ENCODE measurements at regions not wholly inside any gene's neighbourhood (a gene's known extent, or its start where the extent isn't known, plus 50 kb on each side); places are given as distances from the start of the nearest gene placed in this dataset.

DNA sequence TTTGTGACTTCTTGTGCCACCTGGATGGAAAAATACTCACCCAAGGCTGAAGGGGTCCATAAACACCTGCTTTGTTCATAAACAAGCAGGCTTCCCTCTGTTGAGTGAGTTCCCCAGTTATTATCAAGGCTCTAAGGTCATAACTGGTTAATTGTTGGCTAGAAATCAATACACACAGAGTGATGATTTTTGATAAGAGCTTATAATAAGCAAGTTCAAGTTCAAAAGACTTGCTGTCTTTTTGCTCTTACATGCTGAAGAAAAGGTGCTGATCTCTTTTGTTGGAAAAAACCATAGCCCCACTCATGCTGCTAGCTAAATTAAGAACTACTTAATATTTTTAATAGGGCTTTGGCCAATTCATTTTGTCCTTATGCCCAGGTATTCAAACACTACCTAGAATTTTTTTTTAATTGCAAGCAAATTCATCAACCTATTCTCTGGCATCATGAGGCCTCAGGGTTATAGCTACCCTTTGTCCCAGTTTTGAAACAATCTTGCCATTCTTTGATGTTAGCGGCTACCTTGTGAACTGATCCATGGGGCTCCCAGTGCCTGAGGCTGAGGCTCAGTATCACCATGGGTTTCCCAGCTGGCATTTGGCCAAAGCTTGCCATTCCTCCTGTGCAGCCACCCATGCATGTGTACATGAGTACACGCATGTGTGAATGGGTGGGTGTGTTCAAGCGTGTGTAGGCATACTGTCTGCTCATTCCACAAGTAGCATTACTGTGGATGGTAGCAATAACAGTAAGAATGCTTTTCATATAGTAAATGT lies 127.6 kb upstream of the LPP start:
- FAIRE-seq (no peak), DNase-seq (ENCODE audit: low spot score) (no peak)

DNA sequence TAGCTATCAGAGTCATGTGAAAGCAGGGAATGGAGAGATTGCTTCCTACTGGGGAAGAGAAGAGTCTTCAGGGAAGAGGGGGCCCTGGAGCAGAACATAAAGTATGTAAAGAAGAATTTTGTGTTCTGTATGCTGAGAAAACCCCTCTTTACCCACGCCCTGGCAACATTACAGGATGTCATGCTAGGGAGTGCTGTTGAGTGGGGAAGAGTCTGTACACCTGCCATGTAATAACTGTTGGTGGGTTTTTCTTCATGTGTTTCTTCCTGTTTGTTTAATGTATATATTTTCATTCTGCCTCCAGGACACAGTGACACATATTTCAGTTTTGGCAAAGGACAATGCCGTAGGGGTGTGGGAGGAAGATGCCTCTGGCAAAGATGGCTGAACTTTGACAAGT lies 122.8 kb upstream of the LPP start:
- DNase-seq (ENCODE audit: low spot score), result no peak
- FAIRE-seq, result no peak

DNA sequence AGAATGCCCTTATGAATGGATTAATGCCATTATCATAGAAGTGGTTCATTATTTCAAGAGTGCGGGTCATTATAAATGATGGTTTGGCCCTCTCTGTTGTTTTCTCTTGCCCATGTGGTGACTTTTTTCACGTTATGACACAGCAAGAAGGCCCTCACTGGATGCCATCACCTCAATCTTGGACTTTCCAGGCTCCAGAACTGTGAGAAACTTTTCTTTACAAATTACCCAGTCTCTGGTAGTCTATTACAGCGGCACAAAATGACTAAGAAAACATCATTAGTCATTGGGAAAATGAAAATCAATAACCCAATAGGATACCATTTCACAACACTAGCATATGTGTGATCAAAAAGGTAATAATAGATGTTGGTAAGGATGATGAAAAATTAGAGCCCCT lies 119.0 kb upstream of the LPP start:
- peak; percentile 81 for FAIRE-seq
- DNase-seq (ENCODE audit: low spot score), result no peak

DNA sequence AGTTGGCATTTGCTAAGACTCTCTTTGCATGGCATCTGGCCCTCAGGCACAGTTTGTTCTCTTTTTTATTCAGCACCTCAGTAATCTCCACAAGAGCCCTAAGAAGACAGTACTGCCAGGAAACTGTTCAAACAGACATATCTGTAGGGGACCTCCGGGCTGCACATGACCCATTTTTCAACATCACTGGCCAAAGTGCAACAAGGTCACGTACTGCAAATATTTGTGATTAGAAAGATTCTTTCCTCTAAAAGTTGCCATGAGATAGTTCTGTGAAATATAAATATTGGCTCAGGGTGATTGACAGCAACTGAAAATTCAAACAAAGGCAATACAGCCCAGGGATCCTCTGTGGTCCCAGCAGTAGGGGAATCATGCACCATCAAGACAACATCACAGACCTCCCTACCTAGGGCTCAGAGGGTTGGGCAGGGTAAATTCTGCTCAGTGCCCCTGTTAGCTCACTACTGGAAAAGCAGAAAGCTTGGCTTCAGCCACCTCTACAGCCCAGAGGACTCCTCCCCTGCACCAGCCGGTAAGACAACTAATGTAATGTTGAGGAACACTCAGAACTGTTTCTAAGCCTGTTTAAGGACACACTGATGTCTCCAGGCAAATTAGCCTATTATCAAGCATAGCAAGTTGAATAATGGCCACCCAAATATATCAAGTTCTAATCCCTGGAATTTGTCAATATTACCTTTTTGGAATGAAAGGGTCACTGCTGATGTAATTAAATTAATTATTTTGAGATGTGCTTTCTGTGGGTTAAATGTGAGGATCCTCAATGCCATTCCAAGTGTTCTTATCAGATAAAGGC lies 117.4 kb upstream of the LPP start:
- FAIRE-seq (no peak), DNase-seq (ENCODE audit: low spot score) (no peak)

DNA sequence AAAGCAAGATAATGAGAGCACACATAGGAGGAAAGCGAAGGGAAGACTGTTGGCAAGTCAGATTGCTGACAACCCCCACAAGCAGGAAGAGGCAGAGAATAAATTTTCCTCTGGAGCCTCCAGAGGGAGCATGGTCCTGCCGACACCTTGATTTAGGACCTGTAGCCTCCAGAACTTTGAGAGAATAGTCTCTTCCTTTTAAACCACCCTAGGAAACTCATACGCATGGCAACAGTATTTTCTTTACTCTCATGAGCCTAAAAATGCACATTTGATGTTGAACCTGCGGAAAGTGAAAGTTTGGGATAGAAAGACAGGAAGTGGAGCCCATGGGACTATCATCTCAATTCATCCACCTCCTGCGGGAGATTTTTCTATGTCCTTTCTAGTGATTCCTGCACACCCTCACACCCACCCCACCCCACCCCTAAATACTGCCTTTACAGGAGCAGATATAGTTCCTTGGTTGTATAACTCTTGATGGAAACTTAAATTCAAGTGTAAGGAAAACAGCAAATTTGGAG lies 116.7 kb upstream of the LPP start:
- DNase-seq (ENCODE audit: low spot score), result no peak
- no peak for FAIRE-seq

GRCh38 chr3:188037965-188038581 lies 115.9 kb upstream of the LPP start:
- DNase-seq (ENCODE audit: low spot score) (peak; percentile 19), FAIRE-seq (no peak)

DNA sequence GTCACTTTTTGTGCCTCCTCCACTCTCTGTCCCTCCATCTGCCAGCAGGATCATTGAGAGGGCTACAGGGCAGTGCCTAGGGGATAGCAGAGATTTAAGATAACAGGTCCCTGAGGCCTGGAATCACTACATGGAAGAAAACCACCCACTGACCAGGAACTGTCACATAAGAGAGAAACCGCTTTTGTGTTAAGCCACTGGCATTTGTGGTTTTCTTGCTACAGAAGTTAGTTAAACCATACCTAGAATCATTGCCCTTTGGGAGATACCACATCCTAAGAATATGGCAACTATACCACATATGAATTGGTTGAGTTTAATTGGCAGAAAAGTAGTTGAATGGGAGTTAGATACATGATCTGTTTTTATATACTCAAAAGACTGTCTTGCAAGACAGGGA lies 112.8 kb upstream of the LPP start:
- FAIRE-seq, result no peak
- DNase-seq (ENCODE audit: low spot score), result no peak

DNA sequence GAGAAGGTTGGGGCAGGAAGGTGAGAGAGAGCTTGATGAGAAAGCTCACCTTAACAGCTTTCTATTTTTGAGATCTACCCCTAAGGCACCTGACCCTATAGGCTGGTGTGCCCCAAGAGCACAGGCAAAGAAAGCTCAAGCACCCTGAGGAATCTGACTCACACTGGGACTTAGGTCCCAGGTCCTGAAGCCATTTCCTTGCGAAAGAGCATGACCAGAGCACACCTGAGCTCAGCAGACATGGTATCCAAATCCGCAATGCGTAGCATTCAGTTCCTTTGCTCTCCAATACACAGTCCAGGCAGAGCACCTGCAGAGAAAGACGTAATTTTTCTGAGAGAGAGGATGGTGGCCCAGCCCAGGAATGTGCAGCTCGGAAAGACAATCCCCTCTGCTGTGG lies 112.1 kb upstream of the LPP start:
- no peak for DNase-seq (ENCODE audit: low spot score)

GRCh38 chr3:188042466-188042865 lies 111.5 kb upstream of the LPP start:
- DNase-seq (ENCODE audit: low spot score), result no peak
- FAIRE-seq, result no peak

More for the DNA sequence above, 112.1 kb upstream of the LPP start:
- FAIRE-seq, result no peak

GRCh38 chr3:188043891-188044290 lies 110.1 kb upstream of the LPP start:
- FAIRE-seq, result no peak
- DNase-seq (ENCODE audit: low spot score), result no peak

DNA sequence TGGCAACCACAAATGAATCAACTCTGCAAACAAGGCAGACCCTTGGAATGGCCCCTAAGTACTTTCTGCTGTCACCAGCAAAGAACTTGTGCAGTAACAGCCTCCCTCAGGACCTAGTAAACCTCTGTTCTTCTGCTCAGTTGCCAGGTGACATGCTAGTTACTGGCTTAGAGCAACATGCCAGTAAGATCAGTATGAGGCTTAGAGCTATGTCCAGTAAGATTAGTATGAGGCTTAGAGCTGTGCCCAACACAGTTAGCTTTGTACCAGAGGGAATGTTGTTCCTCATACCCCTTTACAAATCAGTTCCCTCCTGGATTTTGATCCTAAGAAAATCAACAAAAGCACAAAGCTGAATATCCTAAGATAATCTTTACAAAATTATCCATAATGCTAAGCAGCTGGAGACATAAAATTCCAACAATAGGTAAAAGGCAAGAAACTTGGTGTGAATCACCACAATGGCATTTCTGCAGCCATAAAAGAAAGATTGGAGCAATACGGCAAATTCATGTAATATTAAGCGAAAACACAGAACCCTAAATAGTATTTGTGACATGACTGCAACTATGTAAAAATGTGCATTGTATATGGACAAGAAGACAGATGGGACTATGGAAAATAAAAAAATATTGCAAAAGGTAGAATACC lies 107.3 kb upstream of the LPP start:
- DNase-seq (ENCODE audit: low spot score) (peak; percentile 25), FAIRE-seq (no peak)

DNA sequence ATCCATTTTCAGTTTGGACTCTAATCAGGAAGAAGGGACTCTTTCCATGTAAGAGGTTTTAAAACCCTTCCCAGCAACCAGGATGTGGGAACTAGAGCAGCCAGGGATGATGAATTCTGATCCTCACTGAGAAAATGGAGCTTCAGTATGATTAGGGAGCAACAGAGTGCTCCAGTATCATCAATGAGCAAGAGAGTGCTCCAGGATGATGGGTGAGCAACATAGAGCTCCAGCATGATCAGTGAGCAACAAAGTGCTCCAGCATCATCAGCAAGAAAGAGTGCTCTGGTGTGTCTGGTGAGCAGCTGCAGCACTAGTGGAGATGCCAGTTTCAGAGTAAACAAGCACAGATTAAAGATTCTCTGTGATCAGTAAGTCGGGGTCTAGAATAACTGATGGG lies 106.4 kb upstream of the LPP start:
- no peak for FAIRE-seq
- DNase-seq (ENCODE audit: low spot score), result no peak

- FAIRE-seq, result no peak
- DNase-seq (ENCODE audit: low spot score), result no peak
Observed at GRCh38 chr3:188049606-188050530, 104.1 kb upstream of the LPP start.

DNA sequence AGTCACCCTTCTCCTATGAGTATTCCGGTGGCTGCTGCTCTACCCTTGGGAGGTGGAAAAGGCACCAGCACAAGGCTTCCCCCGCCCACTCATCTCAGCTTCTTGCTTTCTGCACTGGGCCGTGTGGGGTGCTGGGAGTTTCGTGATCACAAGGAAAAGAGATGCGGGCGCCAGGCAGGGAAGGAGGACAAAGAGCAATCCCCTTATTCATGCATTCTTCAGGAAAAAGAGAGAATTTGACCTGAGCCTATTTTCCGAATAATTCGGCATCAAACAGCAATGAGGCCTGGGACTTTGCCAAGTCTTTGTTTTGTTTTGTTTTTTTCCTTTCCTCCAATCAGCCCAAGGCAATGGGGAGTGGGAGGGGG lies 102.2 kb upstream of the LPP start:
- FAIRE-seq, result no peak
- DNase-seq (ENCODE audit: low spot score), result no peak

GRCh38 chr3:188052169-188053035 lies 101.6 kb upstream of the LPP start:
- FAIRE-seq, result no peak
- DNase-seq (ENCODE audit: low spot score), result no peak

- FAIRE-seq (no peak), DNase-seq (ENCODE audit: low spot score) (no peak)
Observed at GRCh38 chr3:188053036-188053340, 101.0 kb upstream of the LPP start.

DNA sequence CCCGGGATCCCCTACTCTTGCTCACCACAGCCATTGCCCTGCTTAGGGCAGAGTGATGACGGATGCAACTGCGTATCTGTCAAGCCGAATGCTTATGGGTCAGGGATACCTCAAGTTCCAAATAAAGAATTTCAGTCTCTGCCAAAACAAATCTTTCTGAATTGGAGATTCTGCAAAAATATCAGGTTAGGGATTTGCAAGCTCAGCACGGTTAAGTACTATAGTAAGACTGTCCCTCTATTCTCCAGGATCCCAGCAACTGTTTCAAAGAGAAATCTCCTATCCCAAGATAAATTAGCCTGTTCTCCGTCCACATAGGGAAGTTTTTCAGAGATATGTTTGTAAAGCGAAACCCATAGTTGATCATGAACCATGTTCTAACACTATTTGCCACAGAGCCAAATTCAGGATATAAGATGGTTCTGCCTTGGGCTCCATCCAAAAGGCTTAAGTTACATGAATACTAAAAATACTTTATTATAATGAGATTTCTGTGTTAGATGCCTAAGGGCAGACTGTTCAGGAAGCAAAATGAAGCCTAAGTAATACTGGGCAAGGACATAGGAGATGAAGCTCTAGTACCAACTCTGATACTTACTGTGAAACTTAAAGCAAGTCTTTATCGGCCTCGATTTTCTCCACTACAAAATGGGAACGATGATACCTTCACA lies 100.1 kb upstream of the LPP start:
- FAIRE-seq, result no peak
- no peak for DNase-seq (ENCODE audit: low spot score)

- DNase-seq (ENCODE audit: low spot score) (no peak), FAIRE-seq (no peak)
Observed at GRCh38 chr3:188054541-188054940, 99.4 kb upstream of the LPP start.

DNA sequence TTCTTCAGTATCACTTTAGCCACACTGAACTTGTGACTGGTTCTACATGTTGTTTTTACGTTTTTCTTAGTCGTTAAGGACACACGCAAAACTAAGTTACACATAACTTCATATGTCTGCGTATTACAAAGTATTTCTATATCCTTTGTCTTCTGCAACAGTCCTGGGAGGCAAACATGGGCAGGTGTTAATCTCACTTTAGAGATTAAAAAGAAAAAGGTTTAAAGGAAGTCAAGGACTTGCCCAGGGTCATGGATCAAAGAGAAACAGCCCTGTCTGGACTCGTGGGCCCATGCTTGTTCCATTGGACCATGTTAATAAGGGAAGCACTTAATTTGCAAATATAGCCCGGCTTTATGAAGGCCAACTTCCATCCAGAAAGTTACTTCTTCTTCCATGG lies 98.6 kb upstream of the LPP start:
- FAIRE-seq, result no peak
- DNase-seq (ENCODE audit: low spot score), result no peak

Measured in urothelium cell line (cell line).